Left lung (tissue), 4 donors: ENCODE measurements at regions not wholly inside any gene's neighbourhood (a gene's known extent, or its start where the extent isn't known, plus 50 kb on each side); places are given as distances from the start of the nearest gene placed in this dataset.
"Not testable (repeated sequence)": the region's sequence is repeated elsewhere in the genome, so short reads cannot be mapped to it uniquely, and the experiment has no call there.

Source experiments
- ATAC-seq: fragments of 200-7000 bp; cut with Tn5 transposase; one replicate; pipeline ENCODE4 v1.9.1; 2020; ENCODE audit warnings: moderate library complexity
- DNase-seq, 4 donors: peaks; one replicate each; pipeline ENCODE4 v3.0.0-alpha.2; 2013 to 2020
- H3K27ac ChIP-seq, 2 donors: fragments of 200-600 bp; sonication (generic) in 1 of 2; one replicate each; pipeline versions ENCODE4 v1.5.0 to v1.8.0; 2020 to 2021
- H3K27me3 ChIP-seq, 2 donors: fragments of 200-600 bp; sonication (generic) in 1 of 2; one replicate each; pipeline versions ENCODE4 v1.5.0 to v1.8.0; 2020 to 2021
- H3K36me3 ChIP-seq, 2 donors: fragments of 200-600 bp; sonication (generic) in 1 of 2; one replicate each; pipeline versions ENCODE4 v1.5.0 to v1.8.0; 2020 to 2021
- H3K4me1 ChIP-seq, 2 donors: fragments of 200-600 bp; one replicate each; pipeline ENCODE4 v1.8.0; 2021
- H3K4me3 ChIP-seq, 2 donors: fragments of 200-600 bp; sonication (generic) in 1 of 2; one replicate each; pipeline versions ENCODE4 v1.5.0 to v1.8.0; 2020 to 2021; ENCODE audit warnings: mild to moderate bottlenecking in 1 of 2
- H3K9me3 ChIP-seq, 2 donors: fragments of 200-600 bp; sonication (generic) in 1 of 2; one replicate each; pipeline versions ENCODE4 v1.5.0 to v1.8.0; 2020 to 2021
- intact Hi-C, 2 donors: fragments of 100-400 bp; cut with DNase I; formaldehyde crosslinking; loops; one replicate each; pipeline versions ENCODE4 v1.11.2 to v1.14.2; 2022
- microRNA-seq, 2 donors: library from miRNA; unstranded; fragments of <30 nt; microRNA quantifications; one replicate each; pipeline ENCODE4, GENCODE V29; 2019
- TF ChIP-seq, protein P1 (sequence below), 2 donors: fragments of 200-600 bp; sonication (generic) in 1 of 2; IDR thresholded peaks; one replicate each; pipeline versions ENCODE4 v1.5.0 to v1.8.0; 2021; ENCODE audit warnings: antibody characterized with exemption in 2 of 2
- donor health status: DM: no; HTN: yes; CAD: no.
- donor health status: DM: no; HTN: no; CAD: no.

- no peak overlapping the region for H3K27ac ChIP-seq
- DNase-seq (no peak), ATAC-seq (no peak)
- peaks cover 0 to 6% of the 10 kb centered on the region in 2 donors for H3K9me3 ChIP-seq
- H3K4me1 ChIP-seq: no peaks in the 10 kb centered on the region
- no peaks in the 10 kb centered on the region for H3K36me3 ChIP-seq
- H3K4me3 ChIP-seq: no peak overlapping the region
- intact Hi-C loops: no loop called here
- no peaks in the 10 kb centered on the region for H3K27me3 ChIP-seq
- TF ChIP-seq, protein P1, sequence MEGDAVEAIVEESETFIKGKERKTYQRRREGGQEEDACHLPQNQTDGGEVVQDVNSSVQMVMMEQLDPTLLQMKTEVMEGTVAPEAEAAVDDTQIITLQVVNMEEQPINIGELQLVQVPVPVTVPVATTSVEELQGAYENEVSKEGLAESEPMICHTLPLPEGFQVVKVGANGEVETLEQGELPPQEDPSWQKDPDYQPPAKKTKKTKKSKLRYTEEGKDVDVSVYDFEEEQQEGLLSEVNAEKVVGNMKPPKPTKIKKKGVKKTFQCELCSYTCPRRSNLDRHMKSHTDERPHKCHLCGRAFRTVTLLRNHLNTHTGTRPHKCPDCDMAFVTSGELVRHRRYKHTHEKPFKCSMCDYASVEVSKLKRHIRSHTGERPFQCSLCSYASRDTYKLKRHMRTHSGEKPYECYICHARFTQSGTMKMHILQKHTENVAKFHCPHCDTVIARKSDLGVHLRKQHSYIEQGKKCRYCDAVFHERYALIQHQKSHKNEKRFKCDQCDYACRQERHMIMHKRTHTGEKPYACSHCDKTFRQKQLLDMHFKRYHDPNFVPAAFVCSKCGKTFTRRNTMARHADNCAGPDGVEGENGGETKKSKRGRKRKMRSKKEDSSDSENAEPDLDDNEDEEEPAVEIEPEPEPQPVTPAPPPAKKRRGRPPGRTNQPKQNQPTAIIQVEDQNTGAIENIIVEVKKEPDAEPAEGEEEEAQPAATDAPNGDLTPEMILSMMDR (IDR thresholded peaks at IDR 0.05): no peak
Observed at GRCh38 chr16:5158494-5158893, 60.9 kb upstream of the EEF2KMT start.

DNA sequence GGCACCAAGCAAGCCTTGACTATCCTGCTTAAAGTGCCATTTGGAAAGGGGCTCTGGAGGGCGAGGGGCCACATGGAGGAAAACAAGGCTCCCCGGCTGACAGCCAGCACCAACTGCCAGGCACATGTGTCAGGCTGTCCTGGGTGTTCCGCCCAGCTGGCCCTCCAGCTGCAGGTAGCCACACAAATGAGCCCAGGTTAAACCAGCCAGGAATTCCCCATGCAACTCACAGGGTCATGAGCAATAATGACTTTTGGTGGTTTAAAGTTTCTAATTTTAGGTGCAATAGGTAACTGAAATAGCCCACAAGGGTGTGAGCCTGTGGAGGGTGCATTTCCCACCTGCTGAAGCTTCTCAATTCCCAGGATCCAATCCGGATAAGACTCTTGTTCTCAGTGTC is 58.9 kb upstream of the EEF2KMT start:
- ATAC-seq: not testable (repeated sequence)

GRCh38 chr16:5154006-5154405 is 56.4 kb upstream of the EEF2KMT start:
- H3K4me3 ChIP-seq, ATAC-seq, DNase-seq, H3K9me3 ChIP-seq, H3K27ac ChIP-seq, intact Hi-C loops, H3K4me1 ChIP-seq, H3K36me3 ChIP-seq, H3K27me3 ChIP-seq: not testable (repeated sequence)

More for the DNA sequence above, 58.9 kb upstream of the EEF2KMT start:
- H3K9me3 ChIP-seq, intact Hi-C loops, H3K27ac ChIP-seq, H3K27me3 ChIP-seq, DNase-seq, H3K4me3 ChIP-seq, H3K4me1 ChIP-seq, H3K36me3 ChIP-seq: not testable (repeated sequence)

DNA sequence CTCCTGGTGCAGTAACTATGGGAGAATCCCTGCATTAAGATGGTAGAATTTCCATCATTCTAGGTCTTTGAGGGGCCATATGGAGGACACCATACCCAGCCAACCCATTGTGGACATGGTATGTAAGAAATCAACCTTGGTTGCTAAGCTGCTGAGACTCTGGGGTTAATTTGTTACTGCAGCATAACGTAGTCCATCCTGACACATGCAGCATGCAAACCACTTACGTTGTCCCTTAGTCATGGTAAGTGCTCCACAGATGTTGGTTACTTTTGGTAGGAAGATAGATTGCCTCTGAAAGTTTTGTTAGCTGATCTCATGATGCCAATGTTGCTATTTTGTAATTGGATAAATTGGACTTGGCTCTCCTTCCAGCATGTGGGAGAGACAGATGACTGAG is 53.8 kb upstream of the EEF2KMT start:
- H3K27me3 ChIP-seq, H3K27ac ChIP-seq, intact Hi-C loops, H3K4me3 ChIP-seq, DNase-seq, H3K9me3 ChIP-seq, H3K36me3 ChIP-seq, H3K4me1 ChIP-seq, ATAC-seq: not testable (repeated sequence)

Small RNA genes in the stretch of these regions (microRNA-seq; reads per million reads assigned to microRNA genes)
- gene MIR8065: 0 reads per million in 2 donors
